ENCODE measurements at regions not wholly inside any gene's neighbourhood (a gene's known extent, or its start where the extent isn't known, plus 50 kb on each side); places are given as distances from the start of the nearest gene placed in this dataset.

DNA sequence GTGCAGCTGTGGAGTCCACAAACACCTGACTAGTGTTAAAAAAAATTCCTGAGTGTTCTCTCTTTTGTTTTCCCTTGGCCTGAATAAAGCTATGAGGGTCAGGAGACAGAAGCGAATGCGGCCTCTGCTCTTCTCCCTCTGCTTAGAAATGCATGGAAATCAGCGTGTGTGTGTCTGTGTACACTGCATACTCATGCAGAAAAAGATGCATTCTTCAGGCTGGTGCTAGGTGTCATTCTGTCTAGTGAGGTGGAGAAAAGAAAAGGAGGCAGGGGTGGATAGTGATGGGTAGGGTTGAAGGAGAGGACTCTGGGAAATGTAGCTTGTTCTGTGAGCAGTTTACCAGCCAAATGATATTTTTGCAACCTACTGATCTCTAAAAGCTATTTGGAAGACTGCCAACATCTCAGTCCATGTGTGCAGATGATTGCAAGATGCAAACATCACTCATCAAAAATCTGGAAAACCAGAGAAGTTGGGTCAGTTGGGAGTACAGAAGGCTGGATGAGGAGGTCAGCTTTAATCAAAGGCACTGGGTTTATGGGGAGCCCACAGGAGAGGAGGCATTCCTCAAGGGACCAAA is 177.7 kb downstream of the INSIG2 start:
- Histone ChIP-seq H3K9me3 (ENCODE audit: insufficient read depth, low read depth, low read length) (no peaks in the 10 kb centered on the region), H3K4me3 (ENCODE audit: low read length, poor library complexity, severe bottlenecking) (no peak overlapping the region), H3K79me2 (ENCODE audit: insufficient read depth, low read length) (no peaks in the 10 kb centered on the region), H2AFZ (ENCODE audit: low read length) (no peak overlapping the region), H3K36me3 (ENCODE audit: insufficient read depth, low read length) (no peaks in the 10 kb centered on the region), H3K9ac (ENCODE audit: low read depth, low read length, poor library complexity, severe bottlenecking) (no peak overlapping the region), H3K27me3 (ENCODE audit: insufficient read depth, low read length, poor library complexity, severe bottlenecking) (no peaks in the 10 kb centered on the region), H3K4me2 (ENCODE audit: low read depth, low read length, poor library complexity, severe bottlenecking) (no peak overlapping the region), H3F3A (ENCODE audit: low read depth) (no peaks in the 10 kb centered on the region), H3K9me2 (replicated peaks; ENCODE audit: low read depth, low read length) (no peaks in the 10 kb centered on the region), H3K4me1 (ENCODE audit: insufficient read depth, low read length, poor library complexity, severe bottlenecking) (no peaks in the 10 kb centered on the region), H4K20me1 (ENCODE audit: insufficient read depth, low read length, poor library complexity, severe bottlenecking) (no peaks in the 10 kb centered on the region)
- TF ChIP-seq, protein P1, sequence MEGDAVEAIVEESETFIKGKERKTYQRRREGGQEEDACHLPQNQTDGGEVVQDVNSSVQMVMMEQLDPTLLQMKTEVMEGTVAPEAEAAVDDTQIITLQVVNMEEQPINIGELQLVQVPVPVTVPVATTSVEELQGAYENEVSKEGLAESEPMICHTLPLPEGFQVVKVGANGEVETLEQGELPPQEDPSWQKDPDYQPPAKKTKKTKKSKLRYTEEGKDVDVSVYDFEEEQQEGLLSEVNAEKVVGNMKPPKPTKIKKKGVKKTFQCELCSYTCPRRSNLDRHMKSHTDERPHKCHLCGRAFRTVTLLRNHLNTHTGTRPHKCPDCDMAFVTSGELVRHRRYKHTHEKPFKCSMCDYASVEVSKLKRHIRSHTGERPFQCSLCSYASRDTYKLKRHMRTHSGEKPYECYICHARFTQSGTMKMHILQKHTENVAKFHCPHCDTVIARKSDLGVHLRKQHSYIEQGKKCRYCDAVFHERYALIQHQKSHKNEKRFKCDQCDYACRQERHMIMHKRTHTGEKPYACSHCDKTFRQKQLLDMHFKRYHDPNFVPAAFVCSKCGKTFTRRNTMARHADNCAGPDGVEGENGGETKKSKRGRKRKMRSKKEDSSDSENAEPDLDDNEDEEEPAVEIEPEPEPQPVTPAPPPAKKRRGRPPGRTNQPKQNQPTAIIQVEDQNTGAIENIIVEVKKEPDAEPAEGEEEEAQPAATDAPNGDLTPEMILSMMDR (conservative IDR thresholded peaks at IDR 0.05; ENCODE audit: low read length) = no peak
- TF ChIP-seq EZH2phosphoT487 (IDR thresholded peaks at IDR 0.05; ENCODE audit: borderline replicate concordance) = no peak

- Histone ChIP-seq H2AFZ (ENCODE audit: low read length) (no peak overlapping the region), H3K9me3 (ENCODE audit: insufficient read depth, low read depth, low read length) (no peaks in the 10 kb centered on the region), H3K27me3 (ENCODE audit: insufficient read depth, low read length, poor library complexity, severe bottlenecking) (no peaks in the 10 kb centered on the region)
Observed at GRCh38 chr2:118264232-118264990, 176.1 kb downstream of the INSIG2 start.

GRCh38 chr2:118257696-118258095 is 169.4 kb downstream of the INSIG2 start:
- Histone ChIP-seq H2AFZ (ENCODE audit: low read length) (no peak overlapping the region), H3K9ac (ENCODE audit: low read depth, low read length, poor library complexity, severe bottlenecking) (no peak overlapping the region), H3K27me3 (ENCODE audit: insufficient read depth, low read length, poor library complexity, severe bottlenecking) (no peaks in the 10 kb centered on the region), H3K36me3 (ENCODE audit: insufficient read depth, low read length) (no peaks in the 10 kb centered on the region), H3K4me1 (ENCODE audit: insufficient read depth, low read length, poor library complexity, severe bottlenecking) (no peaks in the 10 kb centered on the region), H3K9me3 (ENCODE audit: insufficient read depth, low read depth, low read length) (no peaks in the 10 kb centered on the region), H4K20me1 (ENCODE audit: insufficient read depth, low read length, poor library complexity, severe bottlenecking) (no peaks in the 10 kb centered on the region), H3K4me3 (ENCODE audit: low read length, poor library complexity, severe bottlenecking) (no peak overlapping the region), H3K9me2 (replicated peaks; ENCODE audit: low read depth, low read length) (no peaks in the 10 kb centered on the region), H3F3A (ENCODE audit: low read depth) (no peaks in the 10 kb centered on the region), H3K4me2 (ENCODE audit: low read depth, low read length, poor library complexity, severe bottlenecking) (no peak overlapping the region), H3K79me2 (ENCODE audit: insufficient read depth, low read length) (no peaks in the 10 kb centered on the region)
- no peak for TF ChIP-seq EZH2phosphoT487 (IDR thresholded peaks at IDR 0.05; ENCODE audit: borderline replicate concordance)
- TF ChIP-seq, protein P1 (conservative IDR thresholded peaks at IDR 0.05; ENCODE audit: low read length) = no peak

More at GRCh38 chr2:118264232-118264990, 176.1 kb downstream of the INSIG2 start:
- H3K36me3 ChIP-seq (ENCODE audit: insufficient read depth, low read length) = no peaks in the 10 kb centered on the region
- H3K9ac ChIP-seq (ENCODE audit: low read depth, low read length, poor library complexity, severe bottlenecking) = no peak overlapping the region
- H3F3A ChIP-seq (ENCODE audit: low read depth) = no peaks in the 10 kb centered on the region
- TF ChIP-seq EZH2phosphoT487 (IDR thresholded peaks at IDR 0.05; ENCODE audit: borderline replicate concordance) = no peak
- TF ChIP-seq, protein P1 (conservative IDR thresholded peaks at IDR 0.05; ENCODE audit: low read length) = no peak
- H3K4me3 ChIP-seq (ENCODE audit: low read length, poor library complexity, severe bottlenecking) = no peak overlapping the region
- H3K79me2 ChIP-seq (ENCODE audit: insufficient read depth, low read length) = no peaks in the 10 kb centered on the region
- H3K4me2 ChIP-seq (ENCODE audit: low read depth, low read length, poor library complexity, severe bottlenecking) = no peak overlapping the region
- H3K4me1 ChIP-seq (ENCODE audit: insufficient read depth, low read length, poor library complexity, severe bottlenecking) = no peaks in the 10 kb centered on the region
- no peaks in the 10 kb centered on the region for H4K20me1 ChIP-seq (ENCODE audit: insufficient read depth, low read length, poor library complexity, severe bottlenecking)
- H3K9me2 ChIP-seq (replicated peaks; ENCODE audit: low read depth, low read length) = no peaks in the 10 kb centered on the region
